ENCODE measurements at regions not wholly inside any gene's neighbourhood (a gene's known extent, or its start where the extent isn't known, plus 50 kb on each side); places are given as distances from the start of the nearest gene placed in this dataset.
"Not testable (repeated sequence)": the region's sequence is repeated elsewhere in the genome, so short reads cannot be mapped to it uniquely, and the experiment has no call there.

DNA sequence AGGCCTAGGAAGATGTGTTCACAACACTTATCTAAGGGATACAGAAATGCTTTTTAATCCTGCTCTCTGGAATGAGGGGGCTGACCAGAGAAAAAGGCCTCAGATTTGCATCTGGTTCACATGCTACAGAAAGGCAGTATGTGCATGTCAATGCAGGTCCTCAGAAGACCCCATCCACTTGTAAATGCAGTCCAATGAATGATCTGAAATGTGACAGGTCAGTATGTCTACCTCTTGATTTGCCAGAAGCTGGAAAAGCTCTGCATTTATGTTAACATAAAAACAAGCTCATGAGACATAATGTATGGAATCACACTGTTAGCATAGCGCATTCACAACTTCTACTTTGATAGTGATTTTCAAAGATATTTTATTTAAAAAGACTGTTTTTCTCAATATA lies 367.4 kb upstream of the CHORDC1 start:
- no peak overlapping the region for H3K4me3 ChIP-seq (ENCODE audit: low read depth, low read length)
- TF ChIP-seq, protein P1, sequence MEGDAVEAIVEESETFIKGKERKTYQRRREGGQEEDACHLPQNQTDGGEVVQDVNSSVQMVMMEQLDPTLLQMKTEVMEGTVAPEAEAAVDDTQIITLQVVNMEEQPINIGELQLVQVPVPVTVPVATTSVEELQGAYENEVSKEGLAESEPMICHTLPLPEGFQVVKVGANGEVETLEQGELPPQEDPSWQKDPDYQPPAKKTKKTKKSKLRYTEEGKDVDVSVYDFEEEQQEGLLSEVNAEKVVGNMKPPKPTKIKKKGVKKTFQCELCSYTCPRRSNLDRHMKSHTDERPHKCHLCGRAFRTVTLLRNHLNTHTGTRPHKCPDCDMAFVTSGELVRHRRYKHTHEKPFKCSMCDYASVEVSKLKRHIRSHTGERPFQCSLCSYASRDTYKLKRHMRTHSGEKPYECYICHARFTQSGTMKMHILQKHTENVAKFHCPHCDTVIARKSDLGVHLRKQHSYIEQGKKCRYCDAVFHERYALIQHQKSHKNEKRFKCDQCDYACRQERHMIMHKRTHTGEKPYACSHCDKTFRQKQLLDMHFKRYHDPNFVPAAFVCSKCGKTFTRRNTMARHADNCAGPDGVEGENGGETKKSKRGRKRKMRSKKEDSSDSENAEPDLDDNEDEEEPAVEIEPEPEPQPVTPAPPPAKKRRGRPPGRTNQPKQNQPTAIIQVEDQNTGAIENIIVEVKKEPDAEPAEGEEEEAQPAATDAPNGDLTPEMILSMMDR (IDR thresholded peaks at IDR 0.05; ENCODE audit: low read depth, low read length, missing control alignments): no peak
- DNase-seq (ENCODE audit: low read depth): no peak

DNA sequence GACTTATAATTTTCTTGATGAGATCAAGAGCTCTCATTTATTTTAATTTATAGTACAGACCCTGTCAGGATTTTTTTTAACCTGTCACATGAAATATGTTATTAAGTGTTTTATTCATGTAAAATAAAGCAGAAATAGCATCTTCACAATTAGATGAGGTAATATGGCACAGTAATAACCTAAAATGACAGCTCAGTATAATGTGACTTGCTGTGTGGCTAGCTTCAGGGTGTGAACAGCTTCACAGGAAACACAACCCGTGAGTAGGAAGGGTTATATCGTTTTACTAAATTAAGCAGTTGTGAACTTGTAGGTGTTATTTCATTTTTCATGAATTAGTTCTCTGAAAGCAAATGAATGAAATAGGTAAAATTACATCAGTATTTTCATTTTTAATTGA lies 366.9 kb upstream of the CHORDC1 start:
- TF ChIP-seq, protein P1 (IDR thresholded peaks at IDR 0.05; ENCODE audit: low read depth, low read length, missing control alignments): no peak
- no peak overlapping the region for H3K4me3 ChIP-seq (ENCODE audit: low read depth, low read length)
- no peak for DNase-seq (ENCODE audit: low read depth)

DNA sequence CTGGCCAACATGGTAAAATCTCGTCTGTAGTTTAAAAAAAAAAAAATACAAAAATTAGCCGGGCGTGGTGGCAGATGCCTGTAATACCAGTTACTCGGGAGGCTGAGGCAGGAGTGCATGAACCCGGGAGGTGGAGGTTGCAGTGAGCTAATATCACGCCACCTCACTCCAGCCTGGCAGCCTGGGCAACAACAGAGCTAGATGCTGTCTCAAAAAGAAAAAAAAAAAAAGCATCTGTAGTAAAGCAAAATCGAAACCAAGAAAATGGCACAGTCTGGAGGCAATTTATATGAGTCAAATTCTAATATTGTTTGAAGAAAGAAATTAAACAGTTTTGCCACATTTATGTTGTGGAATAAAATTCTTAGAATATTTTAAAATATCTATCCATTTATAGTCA lies 365.0 kb upstream of the CHORDC1 start:
- no peak for DNase-seq (ENCODE audit: low read depth)

DNA sequence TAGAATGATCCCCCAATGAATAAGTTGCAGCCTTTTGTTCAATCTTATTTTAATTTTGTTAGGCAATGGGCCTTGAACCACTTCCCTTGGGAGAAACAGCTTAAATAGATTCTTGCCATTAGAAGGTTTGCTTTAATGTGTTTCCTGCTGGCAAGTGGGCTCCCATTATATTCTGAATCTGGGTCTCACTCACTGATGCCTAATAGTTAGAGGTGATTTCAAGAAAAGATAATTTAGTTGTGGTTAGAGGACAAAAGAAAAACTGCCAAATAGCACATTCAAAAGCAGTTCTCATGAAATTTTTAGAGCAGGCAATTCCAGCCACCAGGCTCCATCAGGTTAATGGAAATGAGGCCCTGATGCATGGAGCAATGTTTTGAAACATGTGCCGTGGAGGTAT lies 362.6 kb upstream of the CHORDC1 start:
- TF ChIP-seq, protein P1 (IDR thresholded peaks at IDR 0.05; ENCODE audit: low read depth, low read length, missing control alignments): no peak
- H3K4me3 ChIP-seq (ENCODE audit: low read depth, low read length): no peak overlapping the region
- DNase-seq (ENCODE audit: low read depth): no peak

More for the DNA sequence above, 365.0 kb upstream of the CHORDC1 start:
- TF ChIP-seq, protein P1 (IDR thresholded peaks at IDR 0.05; ENCODE audit: low read depth, low read length, missing control alignments): no peak
- H3K4me3 ChIP-seq (ENCODE audit: low read depth, low read length): no peak overlapping the region

DNA sequence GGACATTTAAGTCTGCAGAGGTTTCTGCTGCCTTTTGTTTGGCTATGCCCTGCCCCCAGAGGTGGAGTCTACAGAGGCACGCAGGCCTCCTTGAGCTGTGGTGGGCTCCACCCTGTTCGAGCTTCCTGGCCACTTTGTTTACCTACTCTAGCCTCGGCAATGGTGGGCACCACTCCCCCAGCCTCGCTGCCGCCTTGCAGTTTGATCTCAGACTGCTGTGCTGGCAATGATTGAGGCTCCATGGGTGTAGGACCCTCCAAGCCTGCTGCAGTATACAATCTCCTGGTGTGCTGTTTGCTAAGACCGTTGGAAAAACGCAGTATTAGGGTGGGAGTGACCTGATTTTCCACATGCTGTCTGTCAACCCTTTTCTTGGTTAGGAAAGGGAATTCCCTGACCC lies 360.1 kb upstream of the CHORDC1 start:
- not testable (repeated sequence) for DNase-seq (ENCODE audit: low read depth); H3K4me3 ChIP-seq (ENCODE audit: low read depth, low read length)

DNA sequence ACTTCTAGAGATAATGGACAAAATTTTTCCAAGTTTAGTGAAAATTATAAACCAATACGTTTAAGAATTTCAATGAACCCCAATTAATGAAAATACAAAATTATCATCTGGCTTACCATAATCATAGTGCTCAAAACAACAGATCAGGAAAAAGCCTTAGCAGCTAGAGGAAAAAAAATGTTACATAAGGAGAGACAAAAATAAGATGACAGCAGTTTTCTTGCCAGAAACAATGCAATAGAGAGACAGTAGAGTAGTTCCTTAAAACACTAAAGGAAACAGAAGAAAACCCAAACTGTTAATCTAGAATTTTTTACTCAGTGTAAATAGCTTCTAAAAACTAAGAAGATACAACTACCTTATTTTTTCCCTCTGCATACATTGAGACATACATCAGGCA lies 341.7 kb upstream of the CHORDC1 start:
- no peak for DNase-seq (ENCODE audit: low read depth)
- TF ChIP-seq, protein P1 (IDR thresholded peaks at IDR 0.05; ENCODE audit: low read depth, low read length, missing control alignments): no peak
- no peak overlapping the region for H3K4me3 ChIP-seq (ENCODE audit: low read depth, low read length)

DNA sequence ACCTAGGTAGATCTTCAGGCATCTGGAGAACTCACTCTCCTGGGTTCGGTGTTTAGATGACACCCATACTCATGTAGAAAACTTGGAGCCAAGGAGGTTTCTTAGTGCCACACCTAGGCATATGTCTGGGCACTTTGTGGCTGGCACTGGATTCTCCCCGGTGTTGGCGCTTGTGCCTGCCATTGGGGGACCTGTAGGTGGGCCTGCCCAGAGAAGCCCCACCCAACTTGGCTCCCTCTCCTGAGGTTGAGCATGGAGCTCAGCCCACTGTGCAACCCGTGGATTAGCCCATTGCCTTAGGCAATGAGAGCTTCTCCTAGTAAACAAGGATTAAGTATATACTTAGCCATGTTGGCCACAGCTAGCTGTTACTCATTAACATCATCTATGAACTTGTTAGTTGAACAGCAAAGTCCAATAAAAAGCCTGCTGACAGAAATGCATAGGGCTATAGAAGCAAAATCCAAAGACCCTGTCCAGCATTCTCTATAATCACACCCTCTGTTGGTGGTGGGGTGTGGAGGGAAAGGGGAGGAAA lies 335.5 kb upstream of the CHORDC1 start:
- TF ChIP-seq, protein P1 (IDR thresholded peaks at IDR 0.05; ENCODE audit: low read depth, low read length, missing control alignments): no peak
- no peak for DNase-seq (ENCODE audit: low read depth)
- no peak overlapping the region for H3K4me3 ChIP-seq (ENCODE audit: low read depth, low read length)
